Pons (tissue), 1 donor: ENCODE measurements at regions not wholly inside any gene's neighbourhood (a gene's known extent, or its start where the extent isn't known, plus 50 kb on each side); places are given as distances from the start of the nearest gene placed in this dataset.
"Not testable (repeated sequence)": the region's sequence is repeated elsewhere in the genome, so short reads cannot be mapped to it uniquely, and the experiment has no call there.

ENCODE experiments used
- DNase-seq: peaks from one replicate; pipeline ENCODE4 v3.0.0-alpha.2; 2016; ENCODE audit warnings: low spot score

GRCh38 chr19:34034318-34034846 lies 137.9 kb upstream of the LSM14A start:
- DNase-seq: no peak

GRCh38 chr19:34041925-34042521 lies 130.3 kb upstream of the LSM14A start:
- DNase-seq: peak; percentile 43

- no peak for DNase-seq
Observed at GRCh38 chr19:34044021-34044420, 128.3 kb upstream of the LSM14A start.

GRCh38 chr19:34049944-34050343 lies 122.4 kb upstream of the LSM14A start:
- DNase-seq: no peak

- not testable (repeated sequence) for DNase-seq
Observed at GRCh38 chr19:34050430-34050829, 121.9 kb upstream of the LSM14A start.

- DNase-seq: no peak
Observed at GRCh38 chr19:34051255-34051654, 121.0 kb upstream of the LSM14A start.

GRCh38 chr19:34057155-34057554 lies 115.1 kb upstream of the LSM14A start:
- DNase-seq: no peak

GRCh38 chr19:34066007-34066643 lies 106.2 kb upstream of the LSM14A start:
- DNase-seq: no peak

- no peak for DNase-seq
Observed at GRCh38 chr19:34067861-34068271, 104.4 kb upstream of the LSM14A start.

GRCh38 chr19:34075661-34076091 lies 96.6 kb upstream of the LSM14A start:
- no peak for DNase-seq

GRCh38 chr19:34082289-34083077 lies 89.8 kb upstream of the LSM14A start:
- no peak for DNase-seq

- no peak for DNase-seq
Observed at GRCh38 chr19:34084396-34085145, 87.7 kb upstream of the LSM14A start.

GRCh38 chr19:34085336-34085735 lies 87.0 kb upstream of the LSM14A start:
- no peak for DNase-seq

- no peak for DNase-seq
Observed at GRCh38 chr19:34088292-34088691, 84.0 kb upstream of the LSM14A start.

- no peak for DNase-seq
Observed at GRCh38 chr19:34089566-34089965, 82.7 kb upstream of the LSM14A start.

- no peak for DNase-seq
Observed at GRCh38 chr19:34094960-34095359, 77.3 kb upstream of the LSM14A start.

- DNase-seq: not testable (repeated sequence)
Observed at GRCh38 chr19:34095411-34095810, 76.9 kb upstream of the LSM14A start.

- peak; percentile 76 for DNase-seq
Observed at GRCh38 chr19:34096020-34096915, 76.0 kb upstream of the LSM14A start.

- peak; percentile 9 for DNase-seq
Observed at GRCh38 chr19:34104096-34104495, 68.2 kb upstream of the LSM14A start.

GRCh38 chr19:34104557-34104956 lies 67.7 kb upstream of the LSM14A start:
- DNase-seq: no peak

GRCh38 chr19:34109596-34109995 lies 62.7 kb upstream of the LSM14A start:
- DNase-seq: peak; percentile 3
